ENCODE measurements at regions not wholly inside any gene's neighbourhood (a gene's known extent, or its start where the extent isn't known, plus 50 kb on each side); places are given as distances from the start of the nearest gene placed in this dataset.

DNA sequence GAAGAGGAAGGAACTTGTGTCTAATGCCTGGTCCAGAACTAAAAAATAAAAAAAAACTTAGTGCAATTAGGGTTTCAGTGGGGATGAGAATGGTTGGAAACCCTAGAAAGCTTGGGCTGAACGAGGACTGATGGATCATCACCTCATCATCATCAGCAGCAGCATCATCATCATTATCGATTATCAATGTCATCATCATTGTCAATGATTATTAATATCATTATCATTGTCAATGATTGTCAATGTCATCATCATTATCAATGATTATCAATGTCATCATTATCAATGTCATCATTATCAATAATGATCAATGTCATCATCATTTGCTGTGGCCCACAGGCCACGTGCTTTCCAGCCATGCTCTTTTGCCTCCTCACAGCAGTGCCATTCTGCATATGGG is 952.0 kb upstream of the ZNF722 start:
- TF ChIP-seq POLR2A (IDR thresholded peaks at IDR 0.05) (no peak), CTCF (IDR thresholded peaks at IDR 0.05) (no peak)
